Stimulated activated CD8-positive, alpha-beta memory T cell treated with anti-CD3 and anti-CD28 coated beads, Interleukin-4, amount 100 ng/mL, for 4 hours (primary cell): ENCODE measurements at regions not wholly inside any gene's neighbourhood (a gene's known extent, or its start where the extent isn't known, plus 50 kb on each side); places are given as distances from the start of the nearest gene placed in this dataset.
"Not testable (repeated sequence)": the region's sequence is repeated elsewhere in the genome, so short reads cannot be mapped to it uniquely, and the experiment has no call there.

ENCODE experiments used
- DNase-seq, 2 donors: peaks; one replicate each; pipeline ENCODE4 v3.0.0-alpha.2; 2020; ENCODE audit warnings: low read depth in 2 of 2, low spot score in 1 of 2

GRCh38 chr2:230593765-230594164, 118.9 kb upstream of the CAB39 start:
- no peak for DNase-seq

- DNase-seq = no peak
Measured at GRCh38 chr2:230594286-230594840, 118.3 kb upstream of the CAB39 start.

- DNase-seq = no peak
Measured at GRCh38 chr2:230599853-230600252, 112.8 kb upstream of the CAB39 start.

GRCh38 chr2:230600285-230600684, 112.4 kb upstream of the CAB39 start:
- no peak for DNase-seq

- no peak for DNase-seq
Measured at GRCh38 chr2:230600881-230601280, 111.8 kb upstream of the CAB39 start.

- DNase-seq = no peak
Measured at GRCh38 chr2:230601510-230601909, 111.1 kb upstream of the CAB39 start.

- DNase-seq = peak; percentile 28 to 32
Measured at GRCh38 chr2:230602562-230603230, 109.9 kb upstream of the CAB39 start.

- DNase-seq = not testable (repeated sequence)
Measured at GRCh38 chr2:230603317-230603716, 109.3 kb upstream of the CAB39 start.

- not testable (repeated sequence) for DNase-seq
Measured at GRCh38 chr2:230604158-230604557, 108.5 kb upstream of the CAB39 start.

GRCh38 chr2:230614040-230614439, 98.6 kb upstream of the CAB39 start:
- no peak for DNase-seq

- peak in 1 of 2 donors; percentile 22 for DNase-seq
Measured at GRCh38 chr2:230614913-230615332, 97.7 kb upstream of the CAB39 start.

GRCh38 chr2:230617256-230617706, 95.4 kb upstream of the CAB39 start:
- not testable (repeated sequence) for DNase-seq

GRCh38 chr2:230619491-230619890, 93.2 kb upstream of the CAB39 start:
- no peak for DNase-seq

- DNase-seq = not testable (repeated sequence)
Measured at GRCh38 chr2:230625220-230625619, 87.4 kb upstream of the CAB39 start.

GRCh38 chr2:230627091-230627490, 85.6 kb upstream of the CAB39 start:
- not testable (repeated sequence) for DNase-seq

GRCh38 chr2:230627806-230628724, 84.6 kb upstream of the CAB39 start:
- DNase-seq = no peak

- no peak for DNase-seq
Measured at GRCh38 chr2:230631470-230631869, 81.2 kb upstream of the CAB39 start.

- DNase-seq = no peak
Measured at GRCh38 chr2:230634146-230634545, 78.5 kb upstream of the CAB39 start.

GRCh38 chr2:230634721-230635313, 77.8 kb upstream of the CAB39 start:
- not testable (repeated sequence) for DNase-seq

- DNase-seq = no peak
Measured at GRCh38 chr2:230636684-230637271, 75.9 kb upstream of the CAB39 start.

- DNase-seq = not testable (repeated sequence)
Measured at GRCh38 chr2:230637486-230637885, 75.2 kb upstream of the CAB39 start.
